ENCODE measurements at regions not wholly inside any gene's neighbourhood (a gene's known extent, or its start where the extent isn't known, plus 50 kb on each side); places are given as distances from the start of the nearest gene placed in this dataset.

DNA sequence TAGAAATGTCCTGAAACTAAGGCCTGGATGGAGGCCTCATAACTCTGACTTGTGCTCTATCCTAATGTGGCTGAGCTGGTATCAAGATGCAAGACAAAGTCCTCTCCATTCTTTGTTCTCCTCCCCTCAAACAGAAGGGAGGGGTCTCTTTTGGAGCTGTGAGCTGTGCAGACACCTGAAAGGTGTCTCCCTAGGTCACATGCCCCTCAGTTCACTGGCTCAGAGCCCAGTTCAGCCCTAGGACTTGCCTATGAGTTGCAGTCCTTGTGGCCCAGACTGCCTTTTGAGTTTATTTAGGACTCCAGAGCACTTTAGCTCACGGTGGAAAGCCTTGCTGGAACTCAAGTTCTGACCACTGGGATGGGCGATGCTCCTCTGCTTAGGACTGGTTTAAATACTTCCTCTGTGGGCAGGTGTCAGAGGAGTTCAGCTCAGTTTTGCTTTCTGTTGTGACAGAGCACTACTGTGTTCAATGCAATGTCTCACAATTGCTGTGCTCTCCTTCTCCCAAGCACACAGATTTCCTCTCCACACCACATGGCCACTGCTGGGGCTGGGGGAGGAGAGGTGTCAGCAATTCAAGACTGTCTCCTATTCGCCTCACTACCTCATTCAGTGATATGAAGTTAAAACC is 84.8 kb upstream of the ZNF827 start:
- TF ChIP-seq EZH2 (IDR thresholded peaks at IDR 0.05) (no peak), POLR2AphosphoS5 (IDR thresholded peaks at IDR 0.05; ENCODE audit: borderline replicate concordance, low read depth, low read length) (no peak)

Data from SK-N-MC (cell line).